ENCODE measurements at regions not wholly inside any gene's neighbourhood (a gene's known extent, or its start where the extent isn't known, plus 50 kb on each side); places are given as distances from the start of the nearest gene placed in this dataset.

- TF ChIP-seq EP300 (IDR thresholded peaks at IDR 0.05) (no peak), CTCF (IDR thresholded peaks at IDR 0.05) (no peak), POLR2A (IDR thresholded peaks at IDR 0.05) (no peak), POLR2AphosphoS5 (IDR thresholded peaks at IDR 0.05) (no peak)
- H3K27me3 ChIP-seq, result no peaks in the 10 kb centered on the region
- intact Hi-C loops (cut with DNase I; ENCODE audit: low total_unique reads), result no loop called here
- H3K27ac ChIP-seq, result no peak overlapping the region
- H3K36me3 ChIP-seq, result no peaks in the 10 kb centered on the region
- H3K4me1 ChIP-seq, result no peaks in the 10 kb centered on the region
- DNase-seq, result no peak
- H3K9me3 ChIP-seq, result no peaks in the 10 kb centered on the region
- 79 to 86% (median 83%) methylated on average over 5 of the region's 5 CpGs for WGBS, 5 donors
- no peak overlapping the region for H3K4me3 ChIP-seq
Observed at GRCh38 chr9:21608200-21608599, 126.1 kb upstream of the IFNE start.

- intact Hi-C loops (cut with DNase I; ENCODE audit: low total_unique reads), result no loop called here
- 87 to 94% (median 92%) methylated on average over 1 of the region's 1 CpG for WGBS, 5 donors
- no peaks in the 10 kb centered on the region for H3K36me3 ChIP-seq
- no peaks in the 10 kb centered on the region for H3K4me1 ChIP-seq
- H3K9me3 ChIP-seq, result no peaks in the 10 kb centered on the region
- no peaks in the 10 kb centered on the region for H3K27me3 ChIP-seq
- H3K4me3 ChIP-seq, result no peak overlapping the region
- no peak for TF ChIP-seq POLR2AphosphoS5 (IDR thresholded peaks at IDR 0.05)
- TF ChIP-seq EP300 (IDR thresholded peaks at IDR 0.05), result no peak
- no peak for TF ChIP-seq CTCF (IDR thresholded peaks at IDR 0.05)
- TF ChIP-seq POLR2A (IDR thresholded peaks at IDR 0.05), result no peak
- DNase-seq, result no peak
- H3K27ac ChIP-seq, result no peak overlapping the region
Observed at GRCh38 chr9:21609506-21609905, 127.4 kb upstream of the IFNE start.

- 60 to 88% (median 74%) methylated on average over 1 of the region's 1 CpG for WGBS, 5 donors
Observed at GRCh38 chr9:21611891-21612290, 129.8 kb upstream of the IFNE start.

GRCh38 chr9:21615018-21615417 is 132.9 kb upstream of the IFNE start:
- 31 to 50% (median 38%) methylated on average over 1 of the region's 1 CpG for WGBS, 5 donors
- Histone ChIP-seq H3K9me3 (no peaks in the 10 kb centered on the region), H3K36me3 (no peaks in the 10 kb centered on the region), H3K4me3 (no peak overlapping the region), H3K27me3 (no peaks in the 10 kb centered on the region), H3K4me1 (no peaks in the 10 kb centered on the region), H3K27ac (no peak overlapping the region)
- DNase-seq, result no peak
- TF ChIP-seq EP300 (IDR thresholded peaks at IDR 0.05) (no peak), POLR2AphosphoS5 (IDR thresholded peaks at IDR 0.05) (no peak), CTCF (IDR thresholded peaks at IDR 0.05) (no peak), POLR2A (IDR thresholded peaks at IDR 0.05) (no peak)
- intact Hi-C loops (cut with DNase I; ENCODE audit: low total_unique reads), result no loop called here

More at GRCh38 chr9:21611891-21612290, 129.8 kb upstream of the IFNE start:
- no peaks in the 10 kb centered on the region for H3K27me3 ChIP-seq
- H3K27ac ChIP-seq, result no peak overlapping the region
- H3K36me3 ChIP-seq, result no peaks in the 10 kb centered on the region
- no peak for TF ChIP-seq POLR2A (IDR thresholded peaks at IDR 0.05)
- no peak for TF ChIP-seq CTCF (IDR thresholded peaks at IDR 0.05)
- no peak for TF ChIP-seq EP300 (IDR thresholded peaks at IDR 0.05)
- no peak for TF ChIP-seq POLR2AphosphoS5 (IDR thresholded peaks at IDR 0.05)
- no peak overlapping the region for H3K4me3 ChIP-seq
- intact Hi-C loops (cut with DNase I; ENCODE audit: low total_unique reads), result no loop called here
- peak in 1 of 2 donors; percentile 9 for DNase-seq
- H3K9me3 ChIP-seq, result no peaks in the 10 kb centered on the region
- no peaks in the 10 kb centered on the region for H3K4me1 ChIP-seq

Data from stomach (tissue), 8 donors.